Body of pancreas (tissue), 4 donors: ENCODE measurements at regions not wholly inside any gene's neighbourhood (a gene's known extent, or its start where the extent isn't known, plus 50 kb on each side); places are given as distances from the start of the nearest gene placed in this dataset.

Experiments used
- ATAC-seq: fragments of 150-250 bp; one replicate; pipeline ENCODE4 v1.9.1; 2016
- DNase-seq, 4 donors: peaks; one replicate each; pipeline ENCODE4 v3.0.0-alpha.2; 2019
- H3K27ac ChIP-seq, 4 donors: fragments of 200-600 bp; sonication (generic); 1 replicate in 3 of 4; 2 replicates in 1 of 4; pipeline versions ENCODE4 v1.5.1 to v1.6.1; 2016 to 2019; ENCODE audit warnings: mild to moderate bottlenecking in 1 of 4, mixed read lengths in 1 of 4, moderate library complexity in 1 of 4
- H3K27me3 ChIP-seq, 2 donors: fragments of 200-600 bp; sonication (generic); one replicate each; pipeline ENCODE4 v1.6.0; 2016; ENCODE audit warnings: mild to moderate bottlenecking in 1 of 2
- H3K36me3 ChIP-seq, 2 donors: fragments of 200-600 bp; sonication (generic); replicated peaks in 1 of 2; 2 replicates each; pipeline ENCODE4 v1.5.1; 2016; ENCODE audit warnings: low read depth in 2 of 2; ENCODE audit not compliant: insufficient read depth in 1 of 2
- H3K4me1 ChIP-seq: fragments of 200-600 bp; sonication (generic); one replicate; pipeline ENCODE4 v1.6.0; 2016
- H3K4me3 ChIP-seq, 2 donors: fragments of 200-600 bp; sonication (generic); 1 replicate in 1 of 2; 2 replicates in 1 of 2; pipeline ENCODE4 v1.5.1; 2016 to 2019
- H3K9me3 ChIP-seq, 3 donors: fragments of 200-600 bp; sonication (generic); 1 replicate in 2 of 3; 2 replicates in 1 of 3; pipeline ENCODE4 v1.5.1; 2016
- CTCF ChIP-seq, 7 experiments: fragments of 450-650 bp in 4 of 7; fragments of 200-600 bp in 3 of 7; sonication (generic) in 3 of 7; IDR thresholded peaks; one replicate each; pipeline ENCODE4 v1.5.1; 2016 to 2019; ENCODE audit warnings: antibody characterized with exemption in 7 of 7
- POLR2A ChIP-seq, 3 donors: fragments of 450-650 bp; IDR thresholded peaks; one replicate each; pipeline ENCODE4 v1.6.1; 2016; ENCODE audit warnings: antibody characterized with exemption in 3 of 3, mild to moderate bottlenecking in 2 of 3
- WGBS, 2 donors: methylation state at CpG; one replicate each; pipeline ENCODE4 v1.1.5; 2017; 5-methylcytosine and 5-hydroxymethylcytosine counted together
- intact Hi-C: fragments of 100-400 bp; cut with DNase I; formaldehyde crosslinking; loops from one replicate; pipeline ENCODE4 v1.15.1; 2023

DNA sequence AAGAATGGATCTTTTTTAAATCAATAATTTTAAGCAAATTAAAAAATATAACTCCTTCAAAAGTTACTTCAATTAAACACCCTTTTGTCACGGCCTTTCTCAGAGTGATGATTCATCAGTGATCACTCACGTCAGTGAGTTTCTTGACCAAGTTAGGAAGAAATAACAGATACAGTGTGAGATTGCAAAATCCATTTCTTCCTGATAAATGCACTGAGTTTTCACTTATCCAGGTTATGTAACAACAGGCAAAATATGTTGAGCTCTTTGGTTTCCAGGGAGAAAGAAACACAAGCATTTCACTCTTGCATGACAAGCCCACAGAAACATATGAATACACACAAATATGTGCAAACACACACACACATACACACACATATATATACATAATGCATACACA is 195.9 kb upstream of the CYRIA start:
- intact Hi-C loops: no loop called here
- Histone ChIP-seq H3K27me3 (no peaks in the 10 kb centered on the region), H3K36me3 (no peaks in the 10 kb centered on the region), H3K4me3 (no peak overlapping the region), H3K27ac (no peak overlapping the region), H3K9me3 (no peaks in the 10 kb centered on the region), H3K4me1 (no peaks in the 10 kb centered on the region)
- 11 to 32% methylated on average over 2 of the region's 2 CpGs for WGBS, 2 donors
- DNase-seq (no peak), ATAC-seq (no peak)
- TF ChIP-seq CTCF (IDR thresholded peaks at IDR 0.05): no peak
- TF ChIP-seq POLR2A (IDR thresholded peaks at IDR 0.05): no peak

GRCh38 chr2:16861111-16861510 is 195.5 kb upstream of the CYRIA start:
- WGBS, 2 donors: 4 to 8% methylated on average over 1 of the region's 1 CpG
- H3K4me1 ChIP-seq: no peaks in the 10 kb centered on the region
- TF ChIP-seq CTCF (IDR thresholded peaks at IDR 0.05) (no peak), POLR2A (IDR thresholded peaks at IDR 0.05) (no peak)
- H3K27ac ChIP-seq: no peak overlapping the region
- no peak for ATAC-seq
- H3K9me3 ChIP-seq: no peaks in the 10 kb centered on the region
- no peak overlapping the region for H3K4me3 ChIP-seq
- intact Hi-C loops: no loop called here
- DNase-seq: no peak
- H3K36me3 ChIP-seq: no peaks in the 10 kb centered on the region
- H3K27me3 ChIP-seq: no peaks in the 10 kb centered on the region

- no peaks in the 10 kb centered on the region for H3K4me1 ChIP-seq
- no peak overlapping the region for H3K27ac ChIP-seq
- no peaks in the 10 kb centered on the region for H3K9me3 ChIP-seq
- no peaks in the 10 kb centered on the region for H3K27me3 ChIP-seq
- TF ChIP-seq CTCF (IDR thresholded peaks at IDR 0.05) (no peak), POLR2A (IDR thresholded peaks at IDR 0.05) (no peak)
- no peak overlapping the region for H3K4me3 ChIP-seq
- no peaks in the 10 kb centered on the region for H3K36me3 ChIP-seq
- intact Hi-C loops: no loop called here
- 47 to 55% methylated on average over 1 of the region's 1 CpG for WGBS, 2 donors
- no peak for ATAC-seq
- DNase-seq: no peak
Observed at GRCh38 chr2:16860627-16861026, 195.0 kb upstream of the CYRIA start.

DNA sequence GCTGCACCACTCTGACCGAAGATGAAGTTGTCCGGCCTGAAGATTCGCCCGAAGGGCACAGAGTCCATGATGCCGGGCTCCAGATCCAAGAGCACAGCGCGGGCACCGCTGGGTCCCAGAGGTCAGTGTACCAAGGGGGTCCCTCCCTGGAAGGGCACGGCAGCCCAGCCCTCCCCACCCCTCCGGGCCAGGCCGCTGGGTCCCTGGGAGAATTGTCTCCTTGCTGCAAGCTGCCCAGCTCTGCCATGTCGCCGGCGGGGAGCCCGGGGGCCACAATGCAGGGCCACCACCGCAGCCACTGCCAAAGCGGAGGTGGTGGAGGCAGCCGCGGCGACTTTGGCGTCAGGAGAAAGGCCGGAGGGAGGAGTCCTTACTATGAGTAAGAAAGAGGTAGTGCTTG is 189.5 kb upstream of the CYRIA start:
- TF ChIP-seq CTCF (IDR thresholded peaks at IDR 0.05) (no peak), POLR2A (IDR thresholded peaks at IDR 0.05) (no peak)
- Histone ChIP-seq H3K27me3 (no peaks in the 10 kb centered on the region), H3K27ac (no peak overlapping the region), H3K9me3 (no peaks in the 10 kb centered on the region), H3K36me3 (no peaks in the 10 kb centered on the region), H3K4me3 (no peak overlapping the region), H3K4me1 (no peaks in the 10 kb centered on the region)
- 81 to 85% methylated on average over 22 of the region's 22 CpGs for WGBS, 2 donors
- ATAC-seq (no peak), DNase-seq (no peak)
- intact Hi-C loops: no loop called here

DNA sequence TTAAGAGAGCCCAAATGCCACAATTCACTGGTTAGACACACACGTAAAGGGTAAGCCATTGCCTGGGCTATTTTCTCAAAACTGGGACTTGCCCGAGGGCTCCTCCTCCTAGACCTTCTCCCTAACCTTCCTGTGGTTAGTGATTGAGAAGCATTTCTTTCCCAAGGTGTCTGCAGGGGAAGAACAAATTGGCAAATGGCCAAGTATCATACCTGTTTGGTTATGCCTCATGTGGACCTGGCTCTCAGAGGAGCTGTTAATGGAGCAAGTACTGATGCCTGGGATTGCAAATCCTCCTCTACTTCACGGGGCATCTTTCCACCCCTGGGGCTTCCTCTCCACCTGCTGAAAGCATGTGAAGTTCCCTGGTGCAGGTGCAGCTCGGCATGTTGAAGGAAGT is 187.5 kb upstream of the CYRIA start:
- WGBS, 2 donors: 61 to 62% methylated on average over 4 of the region's 4 CpGs
- ATAC-seq (no peak), DNase-seq (no peak)
- H3K36me3 ChIP-seq: no peaks in the 10 kb centered on the region
- no peaks in the 10 kb centered on the region for H3K4me1 ChIP-seq
- no peak overlapping the region for H3K27ac ChIP-seq
- intact Hi-C loops: no loop called here
- H3K27me3 ChIP-seq: no peaks in the 10 kb centered on the region
- no peak overlapping the region for H3K4me3 ChIP-seq
- H3K9me3 ChIP-seq: no peaks in the 10 kb centered on the region
- no peak for TF ChIP-seq POLR2A (IDR thresholded peaks at IDR 0.05)
- TF ChIP-seq CTCF (IDR thresholded peaks at IDR 0.05): no peak
